IMR-90 (cell line): ENCODE measurements at regions not wholly inside any gene's neighbourhood (a gene's known extent, or its start where the extent isn't known, plus 50 kb on each side); places are given as distances from the start of the nearest gene placed in this dataset.
A peak's percentile ranks its signal among the peaks of the same experiment; 100 is the strongest.

Experiments used
- ATAC-seq: fragments of 200-7000 bp; cut with Tn5 transposase; 2 replicates; pipeline ENCODE4 v1.9.1; 2020; ENCODE audit warnings: low read depth, mild to moderate bottlenecking, moderate library complexity
- BruUV-seq: library from RNA; stranded (reverse); fragments of 400-500 nt; replicated peaks from 2 replicates; lab custom pipeline; 2021; lab: Mats Ljungman, UMichigan
- CTCF ChIA-PET: fragments of 300-600 bp; formaldehyde crosslinking; extraction: SDS; loops from one replicate; lab custom pipeline; 2021; ENCODE audit warnings: antibody characterized with exemption; lab: Yijun Ruan, JAX
- POLR2A ChIA-PET: fragments of 300-600 bp; sonication (Branson Sonifier 250); formaldehyde crosslinking; loops from one replicate; lab custom pipeline; 2022; ENCODE audit warnings: antibody characterized with exemption; ENCODE audit not compliant: unreplicated experiment; lab: Charles Lee
- DNase-seq: peaks from one replicate; pipeline ENCODE4 v3.0.0; 2013
- H2AFZ ChIP-seq: replicated peaks from 2 replicates; pipeline ENCODE3; 2013; ENCODE audit warnings: low read length, mild to moderate bottlenecking; ENCODE audit not compliant: poor library complexity
- H2AK5ac ChIP-seq: 2 replicates; pipeline ENCODE4 v1.6.1; 2013; ENCODE audit warnings: low read depth, low read length, inconsistent platforms
- H2AK9ac ChIP-seq: replicated peaks from 2 replicates; pipeline ENCODE3; 2013; ENCODE audit warnings: mild to moderate bottlenecking, low read depth, low read length, moderate library complexity; ENCODE audit not compliant: poor library complexity
- H2BK120ac ChIP-seq: 2 replicates; pipeline ENCODE4 v1.6.1; 2013; ENCODE audit warnings: low read depth, low read length, inconsistent platforms
- H2BK15ac ChIP-seq: 3 replicates; pipeline ENCODE4 v1.6.1; 2013; ENCODE audit warnings: low read depth, low read length, inconsistent platforms
- H2BK20ac ChIP-seq: 2 replicates; pipeline ENCODE4 v1.6.1; 2013; ENCODE audit warnings: low read depth, mild to moderate bottlenecking, inconsistent platforms, low read length, moderate library complexity
- H2BK5ac ChIP-seq: 2 replicates; pipeline ENCODE4 v1.6.1; 2013; ENCODE audit warnings: mild to moderate bottlenecking, low read depth, low read length, inconsistent platforms; ENCODE audit not compliant: poor library complexity, severe bottlenecking
- H3K14ac ChIP-seq: replicated peaks from 2 replicates; pipeline ENCODE4 v1.6.1; 2013; ENCODE audit warnings: low read depth, low read length, inconsistent platforms
- H3K18ac ChIP-seq: 2 replicates; pipeline ENCODE4 v1.6.1; 2013; ENCODE audit warnings: low read depth, low read length, control low read depth
- H3K23ac ChIP-seq: 2 replicates; pipeline ENCODE4 v1.6.1; 2013; ENCODE audit warnings: low read depth, low read length, inconsistent platforms
- H3K27ac ChIP-seq: 2 replicates; pipeline ENCODE4 v1.5.1; 2013; ENCODE audit warnings: mild to moderate bottlenecking, control low read depth, low read length; ENCODE audit not compliant: insufficient read depth
- H3K27me3 ChIP-seq: 2 replicates; pipeline ENCODE4 v1.6.1; 2013; ENCODE audit warnings: low read length; ENCODE audit not compliant: control insufficient read depth, insufficient read depth
- H3K36me3 ChIP-seq: 2 replicates; pipeline ENCODE4 v1.6.1; 2013; ENCODE audit warnings: low read length, mixed read lengths; ENCODE audit not compliant: control insufficient read depth, insufficient read depth
- H3K4ac ChIP-seq: 2 replicates; pipeline ENCODE4 v1.6.1; 2013; ENCODE audit warnings: low read depth, low read length, inconsistent platforms
- H3K4me1 ChIP-seq: 2 replicates; pipeline ENCODE4 v1.6.1; 2013; ENCODE audit warnings: low read length, mixed read lengths; ENCODE audit not compliant: control insufficient read depth, insufficient read depth
- H3K4me2 ChIP-seq: 2 replicates; pipeline ENCODE4 v1.6.1; 2013; ENCODE audit warnings: low read depth, mild to moderate bottlenecking, control low read depth, low read length, moderate library complexity
- H3K4me3 ChIP-seq: 2 replicates; pipeline ENCODE4 v1.5.1; 2013; ENCODE audit warnings: low read depth, mild to moderate bottlenecking, control low read depth, low read length, moderate library complexity; ENCODE audit not compliant: insufficient read depth
- H3K56ac ChIP-seq: 2 replicates; pipeline ENCODE4 v1.6.1; 2013; ENCODE audit warnings: low read length, inconsistent platforms; ENCODE audit not compliant: insufficient read depth; ENCODE audit errors: extremely low read depth
- H3K79me1 ChIP-seq, 2 experiments: 2 replicates each; pipeline ENCODE4 v1.6.1; 2013; ENCODE audit warnings: low read length in 2 of 2, inconsistent platforms in 1 of 2, low read depth in 1 of 2
- H3K9ac ChIP-seq: 2 replicates; pipeline ENCODE4 v1.6.1; 2013; ENCODE audit warnings: low read depth, low read length, control low read depth
- H3K9me1 ChIP-seq: 2 replicates; pipeline ENCODE4 v1.6.1; 2013; ENCODE audit warnings: low read length, inconsistent platforms; ENCODE audit not compliant: insufficient read depth
- H3K9me3 ChIP-seq: 2 replicates; pipeline ENCODE4 v1.6.1; 2013; ENCODE audit warnings: low read length; ENCODE audit not compliant: control insufficient read depth, insufficient read depth
- H4K20me1 ChIP-seq: 2 replicates; pipeline ENCODE4 v1.6.1; 2013; ENCODE audit warnings: low read length, inconsistent platforms; ENCODE audit not compliant: insufficient read depth
- H4K5ac ChIP-seq: 2 replicates; pipeline ENCODE4 v1.6.1; 2013; ENCODE audit warnings: mild to moderate bottlenecking, low read depth, low read length, control low read depth
- H4K8ac ChIP-seq, 2 experiments: 2 replicates each; pipeline ENCODE4 v1.6.1; 2013; ENCODE audit warnings: low read depth in 2 of 2, low read length in 2 of 2, control low read depth in 1 of 2, inconsistent platforms in 1 of 2
- H4K91ac ChIP-seq: 2 replicates; pipeline ENCODE4 v1.6.1; 2013; ENCODE audit warnings: low read depth, low read length, inconsistent platforms; ENCODE audit not compliant: insufficient read depth
- CTCF ChIP-seq: conservative IDR thresholded peaks from 2 replicates; pipeline ENCODE4 v1.5.1; 2012; ENCODE audit warnings: mild to moderate bottlenecking, low read depth, low read length, improper control_type of control experiment
- NFE2L2 ChIP-seq: fragments of 150-350 bp; IDR thresholded peaks from 2 replicates; pipeline ENCODE4 v1.6.1; 2016; ENCODE audit warnings: low read depth, mild to moderate bottlenecking, low read length
- WGBS, 2 experiments: methylation state at CpG; one replicate each; pipeline versions ENCODE4 v1.1.5 to v1.1.7; 2013; ENCODE audit warnings: missing lambda C conversion rate in 2 of 2; ENCODE audit not compliant: insufficient read length in 1 of 2; ENCODE audit errors: extremely low coverage in 2 of 2; 5-methylcytosine and 5-hydroxymethylcytosine counted together
- dilution Hi-C: fragments of 300-500 bp; cut with HindIII; formaldehyde crosslinking; loops from one replicate; pipeline ENCODE4 v1.14.3; 2018; ENCODE audit warnings: low sequenced_read_pairs; ENCODE audit not compliant: unreplicated experiment
- in situ Hi-C: fragments of 300-500 bp; cut with MboI; formaldehyde crosslinking; loops from 3 replicates; pipeline ENCODE4 v1.14.3; 2019; ENCODE audit warnings: low sequenced_read_pairs, inconsistent platforms, mixed read lengths
- intact Hi-C: fragments of 100-400 bp; cut with micrococcal nuclease; formaldehyde crosslinking; loops from 2 replicates; pipeline ENCODE4 v1.10.0; 2022

GRCh38 chr4:67288964-67289363 lies 256.3 kb downstream of the CENPC start:
- intact Hi-C loops, result no loop called here
- Histone ChIP-seq H3K9me3 (peaks cover 5% of the 10 kb centered on the region), H3K23ac (no peak overlapping the region), H2BK120ac (no peak overlapping the region), H3K18ac (no peak overlapping the region), H3K56ac (no peak overlapping the region), H2AFZ (no peak overlapping the region), H2AK9ac (no peak overlapping the region), H3K27me3 (no peaks in the 10 kb centered on the region), H4K20me1 (no peaks in the 10 kb centered on the region), H3K27ac (no peak overlapping the region), H4K5ac (no peak overlapping the region), H3K14ac (no peak overlapping the region), H3K4me2 (no peak overlapping the region), H3K4me3 (no peak overlapping the region), H3K9me1 (no peaks in the 10 kb centered on the region), H3K36me3 (no peaks in the 10 kb centered on the region), H3K4me1 (no peaks in the 10 kb centered on the region), H2BK5ac (no peak overlapping the region), H4K8ac (no peak overlapping the region), H2BK20ac (no peak overlapping the region), H3K4ac (no peak overlapping the region), H3K79me1 (no peaks in the 10 kb centered on the region), H4K91ac (no peak overlapping the region), H2BK15ac (no peak overlapping the region), H3K9ac (no peak overlapping the region), H2AK5ac (no peak overlapping the region)
- dilution Hi-C loops, result no loop called here
- no TSS peak for BruUV-seq
- ATAC-seq, result no peak
- in situ Hi-C loops, result no loop called here
- WGBS, 2 experiments, result no CpG with 5 or more reads among the region's 4 CpGs
- DNase-seq, result no peak
- TF ChIP-seq CTCF, result 0 out of 2 replicates have a peak, but pooled peaks have one; percentile 6
- no peak for TF ChIP-seq NFE2L2
- ChIA-PET CTCF (no interaction called here), POLR2A (no interaction called here)
